Activated naive CD4-positive, alpha-beta T cell treated with anti-CD3 and anti-CD28 coated beads for 36 hours (primary cell): ENCODE measurements at regions not wholly inside any gene's neighbourhood (a gene's known extent, or its start where the extent isn't known, plus 50 kb on each side); places are given as distances from the start of the nearest gene placed in this dataset.
"Not testable (repeated sequence)": the region's sequence is repeated elsewhere in the genome, so short reads cannot be mapped to it uniquely, and the experiment has no call there.

Experiments
- CTCF ChIA-PET: fragments of 350-600 bp; sonication (Branson Sonifier 250); formaldehyde crosslinking; loops from one replicate; lab custom pipeline; 2021; ENCODE audit warnings: antibody characterized with exemption; lab: Charles Lee
- DNase-seq: peaks from one replicate; pipeline ENCODE4 v3.0.0-alpha.2; 2020
- H3K27ac Mint-ChIP-seq: one replicate; pipeline ENCODE4 v1.8.0; 2021; ENCODE audit warnings: mild to moderate bottlenecking, mixed read lengths
- H3K27me3 Mint-ChIP-seq: one replicate; pipeline ENCODE4 v1.8.0; 2021; ENCODE audit warnings: low read depth, mixed read lengths
- H3K36me3 Mint-ChIP-seq: one replicate; pipeline ENCODE4 v1.8.0; 2021; ENCODE audit warnings: low read depth, mixed read lengths
- H3K4me1 Mint-ChIP-seq: one replicate; pipeline ENCODE4 v1.8.0; 2021; ENCODE audit warnings: low read depth, mixed read lengths
- H3K4me3 Mint-ChIP-seq: one replicate; pipeline ENCODE4 v1.8.0; 2021; ENCODE audit warnings: mild to moderate bottlenecking, moderate library complexity, mixed read lengths
- H3K9me3 Mint-ChIP-seq: one replicate; pipeline ENCODE4 v1.8.0; 2021; ENCODE audit warnings: mixed read lengths
- intact Hi-C: fragments of 100-400 bp; cut with micrococcal nuclease; formaldehyde crosslinking; loops from one replicate; pipeline ENCODE4 v1.15.1; 2023

- no peaks in the 10 kb centered on the region for H3K4me1 Mint-ChIP-seq
- H3K27ac Mint-ChIP-seq = no peak overlapping the region
- no peak for DNase-seq
- intact Hi-C loops = no loop called here
- no peaks in the 10 kb centered on the region for H3K9me3 Mint-ChIP-seq
- CTCF ChIA-PET = no interaction called here
- H3K36me3 Mint-ChIP-seq = no peaks in the 10 kb centered on the region
- H3K27me3 Mint-ChIP-seq = no peaks in the 10 kb centered on the region
- no peak overlapping the region for H3K4me3 Mint-ChIP-seq
Observed at GRCh38 chr4:97027728-97028410, 1115.4 kb downstream of the STPG2 start.

GRCh38 chr4:97028785-97029184 is 1114.5 kb downstream of the STPG2 start:
- no peaks in the 10 kb centered on the region for H3K9me3 Mint-ChIP-seq
- DNase-seq = no peak
- H3K27ac Mint-ChIP-seq = no peak overlapping the region
- H3K36me3 Mint-ChIP-seq = no peaks in the 10 kb centered on the region
- intact Hi-C loops = no loop called here
- H3K4me1 Mint-ChIP-seq = no peaks in the 10 kb centered on the region
- CTCF ChIA-PET = no interaction called here
- H3K27me3 Mint-ChIP-seq = no peaks in the 10 kb centered on the region
- no peak overlapping the region for H3K4me3 Mint-ChIP-seq

GRCh38 chr4:97037411-97038145 is 1105.7 kb downstream of the STPG2 start:
- intact Hi-C loops, H3K4me3 Mint-ChIP-seq, H3K9me3 Mint-ChIP-seq, DNase-seq, H3K36me3 Mint-ChIP-seq, H3K27ac Mint-ChIP-seq, H3K27me3 Mint-ChIP-seq, CTCF ChIA-PET, H3K4me1 Mint-ChIP-seq: not testable (repeated sequence)

DNA sequence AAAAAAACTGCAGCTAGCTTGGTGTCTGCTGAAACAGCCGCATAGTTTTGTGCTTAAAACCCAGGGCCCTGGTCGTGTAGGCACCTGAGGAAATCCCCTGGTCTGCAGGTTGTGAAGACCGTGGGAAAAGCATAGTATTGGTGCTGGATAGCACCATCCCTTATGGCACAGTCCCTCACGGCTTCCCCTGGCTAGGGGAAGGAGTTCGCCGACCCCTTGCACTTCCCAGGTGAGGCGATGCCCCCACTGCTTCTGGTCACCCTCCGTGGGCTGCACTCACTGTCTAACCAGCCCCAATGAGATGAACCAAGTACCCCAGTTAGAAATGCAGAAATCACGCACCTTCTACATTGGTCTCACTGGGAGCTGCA is 1105.1 kb downstream of the STPG2 start:
- Mint-ChIP-seq H3K36me3 (no peaks in the 10 kb centered on the region), H3K9me3 (peaks cover 2% of the 10 kb centered on the region), H3K27ac (no peak overlapping the region), H3K4me3 (no peak overlapping the region), H3K4me1 (no peaks in the 10 kb centered on the region), H3K27me3 (no peaks in the 10 kb centered on the region)
- DNase-seq = no peak
- intact Hi-C loops = no loop called here
- CTCF ChIA-PET = no interaction called here

DNA sequence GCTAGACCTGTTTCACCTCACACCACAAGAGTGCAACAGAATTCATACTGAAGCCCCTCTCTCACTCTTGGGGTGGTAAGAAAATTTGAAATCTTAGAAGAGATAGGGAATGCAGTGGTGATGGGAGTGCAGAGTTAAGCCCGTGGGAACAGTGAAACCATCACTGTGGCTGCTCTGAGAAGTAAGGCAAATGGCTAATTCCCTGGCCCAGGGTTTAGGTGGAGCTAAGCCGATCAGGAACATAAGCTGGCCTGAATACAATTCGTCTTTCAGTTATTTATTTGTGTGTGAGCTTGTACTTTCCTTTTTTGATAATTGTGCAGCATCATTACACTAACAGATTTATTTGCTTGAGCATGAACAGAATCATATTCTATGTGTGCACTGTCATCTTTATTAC is 1070.6 kb downstream of the STPG2 start:
- no peaks in the 10 kb centered on the region for H3K9me3 Mint-ChIP-seq
- no peak for DNase-seq
- no peaks in the 10 kb centered on the region for H3K27me3 Mint-ChIP-seq
- intact Hi-C loops = no loop called here
- H3K4me1 Mint-ChIP-seq = no peaks in the 10 kb centered on the region
- CTCF ChIA-PET = interaction anchor here (0.6 kb wide), 1 partner anchor 82 kb away, joined by 3 read pairs; no protein-coding TSS in a partner anchor
- H3K27ac Mint-ChIP-seq = no peak overlapping the region
- H3K36me3 Mint-ChIP-seq = no peaks in the 10 kb centered on the region
- H3K4me3 Mint-ChIP-seq = no peak overlapping the region

- CTCF ChIA-PET = interaction anchor here (0.6 kb wide), 1 partner anchor 82 kb away, joined by 3 read pairs; no protein-coding TSS in a partner anchor
- H3K4me1 Mint-ChIP-seq = no peaks in the 10 kb centered on the region
- no peak overlapping the region for H3K4me3 Mint-ChIP-seq
- intact Hi-C loops = no loop called here
- no peaks in the 10 kb centered on the region for H3K27me3 Mint-ChIP-seq
- no peaks in the 10 kb centered on the region for H3K36me3 Mint-ChIP-seq
- no peak overlapping the region for H3K27ac Mint-ChIP-seq
- H3K9me3 Mint-ChIP-seq = no peaks in the 10 kb centered on the region
- no peak for DNase-seq
Observed at GRCh38 chr4:97073194-97073593, 1070.1 kb downstream of the STPG2 start.

GRCh38 chr4:97074531-97074930 is 1068.7 kb downstream of the STPG2 start:
- H3K4me1 Mint-ChIP-seq = no peaks in the 10 kb centered on the region
- no peaks in the 10 kb centered on the region for H3K27me3 Mint-ChIP-seq
- H3K27ac Mint-ChIP-seq = no peak overlapping the region
- no peak for DNase-seq
- intact Hi-C loops = no loop called here
- CTCF ChIA-PET = no interaction called here
- H3K9me3 Mint-ChIP-seq = peaks cover under 1% of the 10 kb centered on the region
- H3K4me3 Mint-ChIP-seq = no peak overlapping the region
- H3K36me3 Mint-ChIP-seq = no peaks in the 10 kb centered on the region

- H3K36me3 Mint-ChIP-seq = no peaks in the 10 kb centered on the region
Observed at GRCh38 chr4:97081951-97082350, 1061.3 kb downstream of the STPG2 start.

GRCh38 chr4:97097036-97097435 is 1046.2 kb downstream of the STPG2 start:
- H3K36me3 Mint-ChIP-seq, H3K4me3 Mint-ChIP-seq, H3K9me3 Mint-ChIP-seq, DNase-seq, H3K27ac Mint-ChIP-seq, intact Hi-C loops, H3K27me3 Mint-ChIP-seq, H3K4me1 Mint-ChIP-seq, CTCF ChIA-PET: not testable (repeated sequence)

More at GRCh38 chr4:97081951-97082350, 1061.3 kb downstream of the STPG2 start:
- no peak for DNase-seq
- CTCF ChIA-PET = no interaction called here
- H3K9me3 Mint-ChIP-seq = peaks cover 5% of the 10 kb centered on the region
- H3K27ac Mint-ChIP-seq = no peak overlapping the region
- H3K27me3 Mint-ChIP-seq = no peaks in the 10 kb centered on the region
- no peaks in the 10 kb centered on the region for H3K4me1 Mint-ChIP-seq
- H3K4me3 Mint-ChIP-seq = no peak overlapping the region
- intact Hi-C loops = no loop called here

DNA sequence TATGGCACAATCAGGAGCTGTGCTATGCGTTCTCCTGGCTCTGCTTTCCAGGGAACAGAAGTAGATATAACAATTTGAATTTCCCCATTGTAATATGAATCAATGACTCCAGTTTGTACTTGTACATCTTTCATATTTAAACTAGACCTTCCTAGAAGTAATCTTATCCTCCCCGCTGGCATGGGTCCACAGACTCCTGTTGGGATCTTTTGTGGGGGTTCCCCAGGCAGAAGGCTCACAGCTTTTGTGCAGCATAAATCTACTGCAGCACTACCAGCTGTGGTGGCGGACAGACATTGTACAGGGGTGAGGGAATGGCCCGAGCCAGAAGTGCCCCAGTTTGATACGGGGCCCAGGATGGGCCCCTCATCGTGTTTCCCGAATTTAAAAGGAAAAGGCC is 1042.1 kb downstream of the STPG2 start:
- H3K27me3 Mint-ChIP-seq, H3K9me3 Mint-ChIP-seq, H3K36me3 Mint-ChIP-seq, intact Hi-C loops, CTCF ChIA-PET, DNase-seq, H3K4me3 Mint-ChIP-seq, H3K4me1 Mint-ChIP-seq, H3K27ac Mint-ChIP-seq: not testable (repeated sequence)

DNA sequence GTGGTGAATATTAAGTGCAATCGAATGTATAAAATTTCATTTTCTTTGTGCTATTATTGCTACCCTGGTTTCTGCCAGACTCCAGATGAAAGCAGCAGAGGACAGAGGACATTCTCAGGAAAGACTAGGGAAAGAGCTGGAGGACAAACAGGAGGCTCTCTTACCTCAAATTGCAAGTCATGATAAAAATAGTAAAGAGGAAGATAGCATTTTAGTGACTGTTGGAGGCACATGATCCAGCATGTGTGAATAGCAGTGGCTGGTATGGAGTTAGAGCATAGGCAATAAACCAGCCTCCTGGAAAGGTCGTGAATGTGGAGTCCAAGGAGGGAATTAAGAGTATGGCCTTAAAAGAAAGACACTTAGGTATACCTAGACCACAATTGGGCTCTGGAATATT is 1040.0 kb downstream of the STPG2 start:
- intact Hi-C loops = no loop called here
- H3K36me3 Mint-ChIP-seq = no peaks in the 10 kb centered on the region
- CTCF ChIA-PET = no interaction called here
- no peaks in the 10 kb centered on the region for H3K4me1 Mint-ChIP-seq
- no peak overlapping the region for H3K4me3 Mint-ChIP-seq
- no peak for DNase-seq
- H3K27ac Mint-ChIP-seq = no peak overlapping the region
- H3K27me3 Mint-ChIP-seq = no peaks in the 10 kb centered on the region
- no peaks in the 10 kb centered on the region for H3K9me3 Mint-ChIP-seq

GRCh38 chr4:97104006-97104405 is 1039.3 kb downstream of the STPG2 start:
- Mint-ChIP-seq H3K36me3 (no peaks in the 10 kb centered on the region), H3K4me3 (no peak overlapping the region), H3K27ac (no peak overlapping the region), H3K27me3 (no peaks in the 10 kb centered on the region), H3K9me3 (no peaks in the 10 kb centered on the region), H3K4me1 (no peaks in the 10 kb centered on the region)
- intact Hi-C loops = no loop called here
- DNase-seq = no peak
- CTCF ChIA-PET = no interaction called here

DNA sequence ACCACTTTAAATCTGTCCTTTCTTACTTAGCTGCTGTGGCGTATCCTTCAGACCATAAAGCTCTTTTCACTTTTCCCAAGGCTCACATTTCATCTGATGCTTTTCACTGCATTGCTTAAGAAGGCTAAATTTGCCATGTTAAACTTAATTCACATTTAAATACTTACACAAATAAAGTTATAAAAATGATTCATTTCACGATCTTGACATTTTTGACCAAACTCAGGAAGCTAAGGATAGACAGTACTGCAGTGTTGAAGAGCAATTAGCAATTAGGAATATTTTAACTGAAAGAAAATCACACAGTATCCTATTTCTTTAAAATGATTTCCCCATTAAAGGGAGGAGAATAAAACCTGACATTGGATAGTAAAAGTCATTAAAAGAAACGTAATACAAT is 1038.6 kb downstream of the STPG2 start:
- intact Hi-C loops = no loop called here
- DNase-seq = no peak
- Mint-ChIP-seq H3K9me3 (no peaks in the 10 kb centered on the region), H3K27me3 (no peaks in the 10 kb centered on the region), H3K4me1 (no peaks in the 10 kb centered on the region), H3K4me3 (no peak overlapping the region), H3K27ac (no peak overlapping the region), H3K36me3 (no peaks in the 10 kb centered on the region)
- CTCF ChIA-PET = no interaction called here
